ENCODE measurements at regions not wholly inside any gene's neighbourhood (a gene's known extent, or its start where the extent isn't known, plus 50 kb on each side); places are given as distances from the start of the nearest gene placed in this dataset.

GRCh38 chr1:113279776-113280391, 110.4 kb upstream of the MAGI3 start:
- TF ChIP-seq GABPA (IDR thresholded peaks at IDR 0.05 in 1 of 2, conservative IDR thresholded peaks at IDR 0.05 in 1 of 2) = no peak
- no peak for TF ChIP-seq NR2F2 (IDR thresholded peaks at IDR 0.05)
- no peak for TF ChIP-seq YY1 (IDR thresholded peaks at IDR 0.05)
- TF ChIP-seq RAD21 (IDR thresholded peaks at IDR 0.05) = no peak
- TF ChIP-seq ZBTB33 (IDR thresholded peaks at IDR 0.05) = no peak
- no peak for TF ChIP-seq HNF4A (conservative IDR thresholded peaks at IDR 0.05)
- TF ChIP-seq TAF1 (conservative IDR thresholded peaks at IDR 0.05) = no peak
- TF ChIP-seq RXRA (IDR thresholded peaks at IDR 0.05) = no peak
- TF ChIP-seq FOXA2 (IDR thresholded peaks at IDR 0.05) = no peak
- no peak for TF ChIP-seq MAX (IDR thresholded peaks at IDR 0.05)
- no peak for TF ChIP-seq FOXA1 (IDR thresholded peaks at IDR 0.05)
- TF ChIP-seq SP1 (IDR thresholded peaks at IDR 0.05) = no peak
- no peak for TF ChIP-seq ATF3 (IDR thresholded peaks at IDR 0.05)
- no peak for TF ChIP-seq EGR1 (IDR thresholded peaks at IDR 0.05; ENCODE audit: low read depth in 2 of 2)
- no peak for TF ChIP-seq HNF4G (IDR thresholded peaks at IDR 0.05)
- WGBS = 75% methylated on average over 3 of the region's 3 CpGs
- H3K4me3 ChIP-seq (ENCODE audit: low read depth in 1 of 3, low read length in 3 of 3) = no peak overlapping the region
- no peaks in the 10 kb centered on the region for H3K9me3 ChIP-seq (ENCODE audit: control insufficient read depth in 4 of 4, low read length in 3 of 4)
- no peak for DNase-seq (ENCODE audit: low spot score)
- no peaks in the 10 kb centered on the region for H3K4me1 ChIP-seq (ENCODE audit: control insufficient read depth in 4 of 4, insufficient read depth in 4 of 4, low read length in 3 of 4)
- no peak overlapping the region for H3K27ac ChIP-seq (ENCODE audit: low read depth in 1 of 2, low read length in 2 of 2)
- H3K27me3 ChIP-seq (ENCODE audit: control insufficient read depth in 4 of 4, insufficient read depth in 4 of 4, low read length in 3 of 4) = no peaks in the 10 kb centered on the region
- no peaks in the 10 kb centered on the region for H3K36me3 ChIP-seq (ENCODE audit: control insufficient read depth in 4 of 4, insufficient read depth in 3 of 4, low read depth in 1 of 4, low read length in 3 of 4)
- no peak overlapping the region for H3K9ac ChIP-seq (ENCODE audit: low read depth in 1 of 2, low read length in 2 of 2)

- H3K4me3 ChIP-seq (ENCODE audit: low read depth in 1 of 3, low read length in 3 of 3) = no peak overlapping the region
- no peaks in the 10 kb centered on the region for H3K9me3 ChIP-seq (ENCODE audit: control insufficient read depth in 4 of 4, low read length in 3 of 4)
- no peaks in the 10 kb centered on the region for H3K36me3 ChIP-seq (ENCODE audit: control insufficient read depth in 4 of 4, insufficient read depth in 3 of 4, low read depth in 1 of 4, low read length in 3 of 4)
- no peak for DNase-seq (ENCODE audit: low spot score)
- no peak overlapping the region for H3K27ac ChIP-seq (ENCODE audit: low read depth in 1 of 2, low read length in 2 of 2)
- TF ChIP-seq GABPA (IDR thresholded peaks at IDR 0.05 in 1 of 2, conservative IDR thresholded peaks at IDR 0.05 in 1 of 2) = no peak
- no peak for TF ChIP-seq ATF3 (IDR thresholded peaks at IDR 0.05)
- no peak for TF ChIP-seq YY1 (IDR thresholded peaks at IDR 0.05)
- TF ChIP-seq FOXA2 (IDR thresholded peaks at IDR 0.05) = no peak
- TF ChIP-seq JUND (IDR thresholded peaks at IDR 0.05) = no peak
- TF ChIP-seq TAF1 (conservative IDR thresholded peaks at IDR 0.05) = no peak
- no peak for TF ChIP-seq FOXA1 (IDR thresholded peaks at IDR 0.05)
- TF ChIP-seq NR2F2 (IDR thresholded peaks at IDR 0.05) = no peak
- TF ChIP-seq HNF4A (conservative IDR thresholded peaks at IDR 0.05) = no peak
- no peak for TF ChIP-seq REST (IDR thresholded peaks at IDR 0.05)
- no peak for TF ChIP-seq ZBTB33 (IDR thresholded peaks at IDR 0.05)
- no peak for TF ChIP-seq RXRA (IDR thresholded peaks at IDR 0.05)
- TF ChIP-seq EGR1 (IDR thresholded peaks at IDR 0.05; ENCODE audit: low read depth in 2 of 2) = no peak
- H3K4me1 ChIP-seq (ENCODE audit: control insufficient read depth in 4 of 4, insufficient read depth in 4 of 4, low read length in 3 of 4) = no peaks in the 10 kb centered on the region
- H3K27me3 ChIP-seq (ENCODE audit: control insufficient read depth in 4 of 4, insufficient read depth in 4 of 4, low read length in 3 of 4) = no peaks in the 10 kb centered on the region
- H3K9ac ChIP-seq (ENCODE audit: low read depth in 1 of 2, low read length in 2 of 2) = no peak overlapping the region
- WGBS = 68% methylated on average over 1 of the region's 1 CpG
Observed at GRCh38 chr1:113280581-113280980, 109.7 kb upstream of the MAGI3 start.
